ENCODE measurements at regions not wholly inside any gene's neighbourhood (a gene's known extent, or its start where the extent isn't known, plus 50 kb on each side); places are given as distances from the start of the nearest gene placed in this dataset.

GRCh38 chr7:53110425-53110824, 75.0 kb downstream of the POM121L12 start:
- no peak overlapping the region for H3K4me3 ChIP-seq
- DNase-seq (ENCODE audit: low read depth in 1 of 2, low spot score in 1 of 2) (no peak), ATAC-seq (no peak), FAIRE-seq (no peak)
- H3K4me2 ChIP-seq, result no peak overlapping the region
- POLR2A ChIA-PET, result no interaction called here
- 5% methylated on average over 4 of the region's 4 CpGs for whole genome bisulfite sequencing (ENCODE audit: missing lambda C conversion rate)
- TF ChIP-seq, protein P1, sequence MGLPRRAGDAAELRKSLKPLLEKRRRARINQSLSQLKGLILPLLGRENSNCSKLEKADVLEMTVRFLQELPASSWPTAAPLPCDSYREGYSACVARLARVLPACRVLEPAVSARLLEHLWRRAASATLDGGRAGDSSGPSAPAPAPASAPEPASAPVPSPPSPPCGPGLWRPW (IDR thresholded peaks at IDR 0.05), result no peak
- no peak for TF ChIP-seq ELK1 (IDR thresholded peaks at IDR 0.05; ENCODE audit: low read depth, low read length)
- TF ChIP-seq POLR2AphosphoS2 (conservative IDR thresholded peaks at IDR 0.05; ENCODE audit: low read length), result no peak
- no peak for TF ChIP-seq JUN (IDR thresholded peaks at IDR 0.05)
- TF ChIP-seq FOXS1 (CRISPR knock-in tag; IDR thresholded peaks at IDR 0.05), result no peak
- TF ChIP-seq JUNB (IDR thresholded peaks at IDR 0.05), result no peak
- no peak for TF ChIP-seq ESRRA (IDR thresholded peaks at IDR 0.05; ENCODE audit: borderline replicate concordance, low read length)
- no peak for TF ChIP-seq FOSL2 (IDR thresholded peaks at IDR 0.05)
- TF ChIP-seq FOSL2 (CRISPR knock-in tag; IDR thresholded peaks at IDR 0.05), result no peak
- H3K4me1 ChIP-seq, result no peaks in the 10 kb centered on the region
- no peaks in the 10 kb centered on the region for H3K9me3 ChIP-seq
- no peak overlapping the region for H3K27ac ChIP-seq
- CTCF ChIA-PET, result no interaction called here

GRCh38 chr7:53111031-53111430, 75.6 kb downstream of the POM121L12 start:
- Histone ChIP-seq H3K9me3 (no peaks in the 10 kb centered on the region), H3K4me1 (no peaks in the 10 kb centered on the region), H3K4me3 (no peak overlapping the region), H3K27ac (no peak overlapping the region), H3K4me2 (no peak overlapping the region)
- TF ChIP-seq RAD21 (conservative IDR thresholded peaks at IDR 0.05 in 1 of 2, IDR thresholded peaks at IDR 0.05 in 1 of 2), result no peak
- ChIA-PET CTCF (no interaction called here), POLR2A (no interaction called here)
- 5% methylated on average over 1 of the region's 1 CpG for WGBS (ENCODE audit: missing lambda C conversion rate)
- no peak for ATAC-seq
- DNase-seq (ENCODE audit: low read depth in 1 of 2, low spot score in 1 of 2), result no peak
- FAIRE-seq, result no peak

- CTCF ChIA-PET, result no interaction called here
- Histone ChIP-seq H3K4me2 (no peak overlapping the region), H3K4me3 (no peak overlapping the region), H3K9me3 (no peaks in the 10 kb centered on the region), H3K4me1 (no peaks in the 10 kb centered on the region), H3K27ac (no peak overlapping the region)
- FAIRE-seq, result no peak
- no peak for DNase-seq (ENCODE audit: low read depth in 1 of 2, low spot score in 1 of 2)
- POLR2A ChIA-PET, result no interaction called here
- WGBS (ENCODE audit: missing lambda C conversion rate), result 8% methylated on average over 4 of the region's 4 CpGs
- no peak for TF ChIP-seq FOSB (CRISPR knock-in tag; IDR thresholded peaks at IDR 0.05)
- ATAC-seq, result no peak
These were observed 78.0 kb downstream of the POM121L12 start for GRCh38 chr7:53113424-53113823.

- no peak for TF ChIP-seq CHD2 (IDR thresholded peaks at IDR 0.05; ENCODE audit: low read length, partially characterized antibody)
- no peak for TF ChIP-seq HOXA7 (CRISPR knock-in tag; IDR thresholded peaks at IDR 0.05)
- TF ChIP-seq HOXB13 (CRISPR knock-in tag; IDR thresholded peaks at IDR 0.05; ENCODE audit: low read depth), result no peak
- no peak for TF ChIP-seq SMC3 (IDR thresholded peaks at IDR 0.05)
- no peak for TF ChIP-seq EHF (CRISPR knock-in tag; IDR thresholded peaks at IDR 0.05)
- no peak for TF ChIP-seq MAX (IDR thresholded peaks at IDR 0.05)
- TF ChIP-seq, protein P2, sequence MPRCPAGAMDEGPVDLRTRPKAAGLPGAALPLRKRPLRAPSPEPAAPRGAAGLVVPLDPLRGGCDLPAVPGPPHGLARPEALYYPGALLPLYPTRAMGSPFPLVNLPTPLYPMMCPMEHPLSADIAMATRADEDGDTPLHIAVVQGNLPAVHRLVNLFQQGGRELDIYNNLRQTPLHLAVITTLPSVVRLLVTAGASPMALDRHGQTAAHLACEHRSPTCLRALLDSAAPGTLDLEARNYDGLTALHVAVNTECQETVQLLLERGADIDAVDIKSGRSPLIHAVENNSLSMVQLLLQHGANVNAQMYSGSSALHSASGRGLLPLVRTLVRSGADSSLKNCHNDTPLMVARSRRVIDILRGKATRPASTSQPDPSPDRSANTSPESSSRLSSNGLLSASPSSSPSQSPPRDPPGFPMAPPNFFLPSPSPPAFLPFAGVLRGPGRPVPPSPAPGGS (IDR thresholded peaks at IDR 0.05), result no peak
- TF ChIP-seq NFE2L2 (conservative IDR thresholded peaks at IDR 0.05; ENCODE audit: low read length), result no peak
- no peak for TF ChIP-seq ELK1 (IDR thresholded peaks at IDR 0.05; ENCODE audit: low read depth, low read length)
- TF ChIP-seq MAFK (IDR thresholded peaks at IDR 0.05; ENCODE audit: partially characterized antibody), result no peak
- TF ChIP-seq HOXB5 (CRISPR knock-in tag; IDR thresholded peaks at IDR 0.05), result no peak
- no peak for TF ChIP-seq RAD21 (conservative IDR thresholded peaks at IDR 0.05 in 1 of 2, IDR thresholded peaks at IDR 0.05 in 1 of 2)
- no peak for ATAC-seq
- no peaks in the 10 kb centered on the region for H3K4me1 ChIP-seq
- DNase-seq (ENCODE audit: low read depth in 1 of 2, low spot score in 1 of 2), result no peak
- H3K27ac ChIP-seq, result no peak overlapping the region
- no peak for FAIRE-seq
- ChIA-PET POLR2A (no interaction called here), CTCF (no interaction called here)
- no peak overlapping the region for H3K4me2 ChIP-seq
- H3K9me3 ChIP-seq, result 0 out of 3 replicates have a peak, but pooled peaks cover 3% of the 10 kb centered on the region
- 12% methylated on average over 4 of the region's 4 CpGs for WGBS (ENCODE audit: missing lambda C conversion rate)
- no peak overlapping the region for H3K4me3 ChIP-seq
These were observed 84.1 kb downstream of the POM121L12 start for GRCh38 chr7:53119514-53119941.
